ENCODE measurements at regions not wholly inside any gene's neighbourhood (a gene's known extent, or its start where the extent isn't known, plus 50 kb on each side); places are given as distances from the start of the nearest gene placed in this dataset.
A peak's percentile ranks its signal among the peaks of the same experiment; 100 is the strongest.

DNA sequence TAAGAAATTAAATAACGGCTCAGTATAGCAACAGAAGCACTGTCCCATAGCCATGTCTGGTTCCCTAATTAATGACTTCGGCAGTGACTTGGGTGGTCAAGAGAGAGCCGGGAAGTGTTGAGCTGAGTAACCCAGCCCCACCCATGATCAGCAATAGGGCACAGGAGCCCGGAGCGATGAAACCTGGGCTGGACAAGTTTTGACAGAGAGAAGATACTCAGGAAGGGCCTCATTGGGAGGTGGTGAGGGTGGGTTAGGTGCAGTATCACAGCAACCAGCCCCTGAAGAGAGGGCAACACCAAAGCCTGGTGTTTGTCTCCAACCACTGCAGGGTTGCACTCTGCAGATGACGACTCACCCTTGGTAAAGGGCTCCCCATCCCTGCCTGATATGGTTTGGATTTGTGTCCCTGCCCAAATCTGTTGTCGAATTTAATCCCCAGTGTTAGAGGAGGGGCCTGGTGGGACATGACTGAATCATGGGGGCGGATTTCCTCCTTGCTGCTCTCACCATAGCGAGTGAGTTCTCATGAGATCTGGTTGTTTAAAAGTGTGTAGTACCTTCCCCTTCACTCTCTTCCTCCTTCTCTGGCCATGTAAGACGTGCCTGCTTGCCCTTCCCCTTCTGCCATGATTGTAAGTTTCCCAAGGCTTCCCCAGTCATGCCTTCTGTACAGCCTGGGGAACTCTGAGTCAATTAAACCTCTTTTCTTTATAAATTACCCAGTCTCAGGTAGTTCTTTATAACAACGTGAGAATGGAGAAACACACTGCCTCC lies 124.9 kb upstream of the MED13L start:
- H3K4me3 ChIP-seq (ENCODE audit: low read depth, low read length): no peak overlapping the region
- TF ChIP-seq, protein P1, sequence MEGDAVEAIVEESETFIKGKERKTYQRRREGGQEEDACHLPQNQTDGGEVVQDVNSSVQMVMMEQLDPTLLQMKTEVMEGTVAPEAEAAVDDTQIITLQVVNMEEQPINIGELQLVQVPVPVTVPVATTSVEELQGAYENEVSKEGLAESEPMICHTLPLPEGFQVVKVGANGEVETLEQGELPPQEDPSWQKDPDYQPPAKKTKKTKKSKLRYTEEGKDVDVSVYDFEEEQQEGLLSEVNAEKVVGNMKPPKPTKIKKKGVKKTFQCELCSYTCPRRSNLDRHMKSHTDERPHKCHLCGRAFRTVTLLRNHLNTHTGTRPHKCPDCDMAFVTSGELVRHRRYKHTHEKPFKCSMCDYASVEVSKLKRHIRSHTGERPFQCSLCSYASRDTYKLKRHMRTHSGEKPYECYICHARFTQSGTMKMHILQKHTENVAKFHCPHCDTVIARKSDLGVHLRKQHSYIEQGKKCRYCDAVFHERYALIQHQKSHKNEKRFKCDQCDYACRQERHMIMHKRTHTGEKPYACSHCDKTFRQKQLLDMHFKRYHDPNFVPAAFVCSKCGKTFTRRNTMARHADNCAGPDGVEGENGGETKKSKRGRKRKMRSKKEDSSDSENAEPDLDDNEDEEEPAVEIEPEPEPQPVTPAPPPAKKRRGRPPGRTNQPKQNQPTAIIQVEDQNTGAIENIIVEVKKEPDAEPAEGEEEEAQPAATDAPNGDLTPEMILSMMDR (IDR thresholded peaks at IDR 0.05; ENCODE audit: control insufficient read depth, extremely low read depth, insufficient read depth): no peak
- DNase-seq (ENCODE audit: low read depth): no peak

DNA sequence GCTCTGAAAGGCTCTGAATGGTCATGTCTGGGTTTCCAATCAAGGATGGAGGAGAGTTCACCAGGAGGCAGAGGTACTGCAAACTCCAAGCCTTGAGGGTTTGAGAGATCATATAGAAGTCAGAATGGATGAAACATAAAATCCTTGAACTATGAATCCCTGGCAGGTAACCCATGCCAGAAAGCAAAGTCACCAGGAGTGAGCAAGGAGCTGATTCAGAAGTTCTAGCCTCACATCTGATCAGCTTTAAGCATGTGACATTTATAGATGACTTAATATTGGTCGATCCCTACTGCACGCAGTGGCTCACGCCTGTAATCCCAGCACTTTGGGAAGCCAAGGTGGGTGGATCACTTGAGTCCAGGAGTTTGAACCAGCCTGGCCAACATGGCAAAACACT lies 126.1 kb upstream of the MED13L start:
- TF ChIP-seq, protein P1 (IDR thresholded peaks at IDR 0.05; ENCODE audit: control insufficient read depth, extremely low read depth, insufficient read depth): no peak
- no peak for DNase-seq (ENCODE audit: low read depth)
- H3K4me3 ChIP-seq (ENCODE audit: low read depth, low read length): no peak overlapping the region

DNA sequence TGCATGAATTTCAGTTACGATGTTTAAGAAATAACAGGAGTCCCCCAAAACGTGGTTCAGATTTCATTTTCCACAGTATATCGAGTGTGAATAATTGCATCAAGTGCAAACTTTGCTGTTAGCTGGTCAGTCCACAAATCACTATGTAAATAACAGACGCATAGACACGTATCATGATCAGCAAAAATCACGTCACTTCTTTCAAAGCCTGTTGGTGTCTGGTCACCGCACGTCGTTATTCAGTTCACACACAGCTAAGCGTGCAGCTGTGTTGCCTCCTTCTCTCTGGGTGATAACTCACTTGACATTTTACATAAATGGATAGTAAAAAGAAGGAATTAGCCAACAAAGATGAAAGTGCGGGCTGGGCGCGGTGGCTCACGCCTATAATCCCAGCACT lies 126.8 kb upstream of the MED13L start:
- no peak overlapping the region for H3K4me3 ChIP-seq (ENCODE audit: low read depth, low read length)
- no peak for DNase-seq (ENCODE audit: low read depth)
- TF ChIP-seq, protein P1 (IDR thresholded peaks at IDR 0.05; ENCODE audit: control insufficient read depth, extremely low read depth, insufficient read depth): no peak

DNA sequence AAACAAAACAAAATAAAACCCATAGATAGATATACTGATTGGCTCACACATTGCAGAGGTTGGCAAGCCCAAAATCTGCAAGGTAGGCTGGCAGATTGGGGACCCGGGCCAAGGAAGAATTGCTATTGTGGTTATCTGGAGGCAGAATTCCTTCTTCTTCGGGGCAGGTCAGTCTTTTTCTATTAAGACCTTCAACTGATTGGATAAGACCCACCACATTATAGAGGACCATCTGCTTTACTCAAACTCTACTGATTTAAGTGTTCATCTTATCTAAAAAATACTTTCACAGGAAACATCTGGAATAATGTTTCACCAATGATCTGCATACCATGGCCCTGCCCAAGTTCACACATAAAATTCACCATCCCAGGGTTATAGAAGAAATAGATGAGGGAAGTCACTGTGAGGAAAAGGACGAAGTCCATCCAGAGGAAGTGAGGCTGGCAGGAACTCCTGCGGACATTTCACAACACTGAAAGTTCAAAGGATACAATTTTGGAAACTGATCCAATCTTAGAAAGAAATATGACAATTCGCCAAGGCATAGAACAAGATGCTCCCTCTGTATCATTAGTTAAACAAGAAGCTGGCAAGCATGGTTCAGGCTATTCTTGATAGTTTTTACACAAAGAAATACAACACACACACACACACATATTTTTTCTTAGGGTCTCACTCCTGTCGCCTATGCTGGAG lies 127.6 kb upstream of the MED13L start:
- no peak overlapping the region for H3K4me3 ChIP-seq (ENCODE audit: low read depth, low read length)
- TF ChIP-seq, protein P1 (IDR thresholded peaks at IDR 0.05; ENCODE audit: control insufficient read depth, extremely low read depth, insufficient read depth): no peak
- peak; percentile 64 for DNase-seq (ENCODE audit: low read depth)

DNA sequence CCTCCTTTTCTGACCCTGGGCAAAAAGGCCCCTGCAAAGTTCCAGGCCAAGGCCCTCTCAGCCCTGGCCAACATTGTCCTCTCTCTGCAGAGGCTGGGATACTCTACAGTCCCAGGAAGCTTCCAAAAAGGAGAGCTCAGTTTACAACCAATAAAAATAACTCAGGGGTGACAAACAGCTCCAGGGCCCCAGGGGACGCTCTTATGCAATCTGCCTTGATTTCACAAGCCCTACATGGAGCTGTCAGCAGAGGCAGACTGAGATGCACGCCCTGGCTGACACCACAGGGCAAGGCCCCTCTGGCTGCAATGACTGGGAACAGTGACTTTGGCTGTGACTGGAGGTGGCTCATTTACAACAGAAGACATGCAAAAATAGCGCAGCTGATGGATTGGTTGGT lies 129.0 kb upstream of the MED13L start:
- TF ChIP-seq, protein P1 (IDR thresholded peaks at IDR 0.05; ENCODE audit: control insufficient read depth, extremely low read depth, insufficient read depth): no peak
- peak; percentile 63 for DNase-seq (ENCODE audit: low read depth)
- H3K4me3 ChIP-seq (ENCODE audit: low read depth, low read length): no peak overlapping the region

DNA sequence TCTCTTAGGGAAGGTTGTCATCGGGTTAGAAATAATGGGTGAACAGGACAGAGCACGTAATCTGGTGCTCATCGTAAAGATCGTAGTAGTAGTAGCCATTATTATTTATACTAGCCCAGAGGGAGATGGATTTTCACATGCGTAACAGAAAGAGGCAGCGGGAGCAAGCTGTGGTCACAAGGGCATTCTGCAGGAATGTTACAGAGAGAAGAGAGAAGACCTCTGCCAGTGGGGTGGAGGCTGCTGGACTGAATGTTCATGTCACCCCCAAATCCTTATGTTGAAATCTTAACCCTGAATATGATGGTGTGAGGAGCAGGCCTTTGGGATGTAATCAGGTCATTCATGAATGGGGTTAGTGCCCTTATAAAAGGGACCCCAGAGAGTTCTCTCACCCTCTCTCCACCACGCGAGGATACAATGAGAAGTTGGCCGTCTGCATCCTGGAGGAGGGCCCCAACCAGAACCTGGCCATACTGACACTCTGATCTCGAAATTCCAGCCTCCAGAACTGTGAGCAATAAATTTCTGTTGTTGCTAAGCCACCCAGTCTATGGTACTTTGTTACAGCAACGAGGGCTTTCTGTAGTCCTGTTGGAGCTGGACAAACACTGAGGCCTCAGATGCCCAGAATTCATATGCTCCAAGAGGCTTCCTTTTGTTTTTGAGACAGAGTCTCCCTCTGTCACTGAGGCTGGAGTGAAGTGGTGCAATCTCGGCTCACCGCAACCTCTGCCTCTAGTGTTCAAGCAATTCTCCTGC lies 131.2 kb upstream of the MED13L start:
- TF ChIP-seq, protein P1 (IDR thresholded peaks at IDR 0.05; ENCODE audit: control insufficient read depth, extremely low read depth, insufficient read depth): no peak
- no peak for DNase-seq (ENCODE audit: low read depth)
- no peak overlapping the region for H3K4me3 ChIP-seq (ENCODE audit: low read depth, low read length)

All from LNCaP clone FGC (cell line).